Body of pancreas (tissue), 4 donors: ENCODE measurements at regions not wholly inside any gene's neighbourhood (a gene's known extent, or its start where the extent isn't known, plus 50 kb on each side); places are given as distances from the start of the nearest gene placed in this dataset.

Source experiments
- POLR2A ChIP-seq, 3 donors: fragments of 450-650 bp; IDR thresholded peaks; one replicate each; pipeline ENCODE4 v1.6.1; 2016; ENCODE audit warnings: antibody characterized with exemption in 3 of 3, mild to moderate bottlenecking in 2 of 3
- TF ChIP-seq, protein P1 (sequence below), 7 experiments: fragments of 450-650 bp in 4 of 7; fragments of 200-600 bp in 3 of 7; sonication (generic) in 3 of 7; IDR thresholded peaks; one replicate each; pipeline ENCODE4 v1.5.1; 2016 to 2019; ENCODE audit warnings: antibody characterized with exemption in 7 of 7

DNA sequence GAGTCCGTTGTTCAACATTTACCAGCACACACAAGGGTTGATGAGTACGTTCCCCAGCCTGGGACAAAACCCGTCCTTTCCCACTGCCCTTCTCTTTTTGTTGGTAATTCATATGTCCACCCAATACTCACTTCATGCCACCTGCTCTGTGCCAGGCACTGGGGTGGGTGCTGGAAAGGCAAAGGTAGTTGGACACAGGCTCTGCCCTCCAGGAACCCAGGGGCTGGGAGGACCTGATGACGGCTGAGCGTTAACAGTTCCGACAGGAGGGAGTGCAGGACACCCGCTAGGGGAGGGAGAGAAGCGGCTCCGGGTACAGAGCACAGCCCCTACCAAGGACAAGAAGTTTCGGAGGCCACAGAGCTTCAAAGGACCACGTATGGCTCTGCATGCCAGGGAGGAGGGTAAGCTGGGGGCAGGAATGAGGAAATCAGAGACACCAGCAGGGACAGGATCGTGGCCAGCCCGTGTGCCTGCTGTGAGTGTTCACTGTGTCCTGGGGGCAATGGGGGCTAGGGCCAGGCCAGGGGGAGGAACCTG, 134.1 kb upstream of the GPC1 start:
- TF ChIP-seq POLR2A (IDR thresholded peaks at IDR 0.05): no peak
- TF ChIP-seq, protein P1, sequence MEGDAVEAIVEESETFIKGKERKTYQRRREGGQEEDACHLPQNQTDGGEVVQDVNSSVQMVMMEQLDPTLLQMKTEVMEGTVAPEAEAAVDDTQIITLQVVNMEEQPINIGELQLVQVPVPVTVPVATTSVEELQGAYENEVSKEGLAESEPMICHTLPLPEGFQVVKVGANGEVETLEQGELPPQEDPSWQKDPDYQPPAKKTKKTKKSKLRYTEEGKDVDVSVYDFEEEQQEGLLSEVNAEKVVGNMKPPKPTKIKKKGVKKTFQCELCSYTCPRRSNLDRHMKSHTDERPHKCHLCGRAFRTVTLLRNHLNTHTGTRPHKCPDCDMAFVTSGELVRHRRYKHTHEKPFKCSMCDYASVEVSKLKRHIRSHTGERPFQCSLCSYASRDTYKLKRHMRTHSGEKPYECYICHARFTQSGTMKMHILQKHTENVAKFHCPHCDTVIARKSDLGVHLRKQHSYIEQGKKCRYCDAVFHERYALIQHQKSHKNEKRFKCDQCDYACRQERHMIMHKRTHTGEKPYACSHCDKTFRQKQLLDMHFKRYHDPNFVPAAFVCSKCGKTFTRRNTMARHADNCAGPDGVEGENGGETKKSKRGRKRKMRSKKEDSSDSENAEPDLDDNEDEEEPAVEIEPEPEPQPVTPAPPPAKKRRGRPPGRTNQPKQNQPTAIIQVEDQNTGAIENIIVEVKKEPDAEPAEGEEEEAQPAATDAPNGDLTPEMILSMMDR (IDR thresholded peaks at IDR 0.05): no peak
